ENCODE measurements at regions not wholly inside any gene's neighbourhood (a gene's known extent, or its start where the extent isn't known, plus 50 kb on each side); places are given as distances from the start of the nearest gene placed in this dataset.

- TF ChIP-seq ZFP30 (CRISPR knock-in tag; IDR thresholded peaks at IDR 0.05) (no peak), GLIS3 (CRISPR knock-in tag; IDR thresholded peaks at IDR 0.05) (no peak), CSRNP3 (CRISPR knock-in tag; IDR thresholded peaks at IDR 0.05) (no peak), ARNTL (CRISPR knock-in tag; IDR thresholded peaks at IDR 0.05; ENCODE audit: borderline replicate concordance, low read depth) (no peak), ZNF565 (CRISPR knock-in tag; conservative IDR thresholded peaks at IDR 0.05; ENCODE audit: low read depth) (no peak), CREB5 (CRISPR knock-in tag; IDR thresholded peaks at IDR 0.05; ENCODE audit: low read depth) (no peak)
Measured at GRCh38 chr3:106241593-106241992, 372.8 kb upstream of the CBLB start.

Data from SK-N-SH treated with all-trans-retinoic acid at 6 μM for 48 hours (cell line).